ENCODE measurements at regions not wholly inside any gene's neighbourhood (a gene's known extent, or its start where the extent isn't known, plus 50 kb on each side); places are given as distances from the start of the nearest gene placed in this dataset.
"Not testable (repeated sequence)": the region's sequence is repeated elsewhere in the genome, so short reads cannot be mapped to it uniquely, and the experiment has no call there.

- no peak for DNase-seq
Observed at GRCh38 chr18:34942276-34942675, 98.9 kb upstream of the MAPRE2 start.

- DNase-seq = no peak
Observed at GRCh38 chr18:34942975-34943374, 98.2 kb upstream of the MAPRE2 start.

- no peak for DNase-seq
Observed at GRCh38 chr18:34943587-34943986, 97.6 kb upstream of the MAPRE2 start.

- no peak for DNase-seq
Observed at GRCh38 chr18:34947711-34948125, 93.5 kb upstream of the MAPRE2 start.

DNA sequence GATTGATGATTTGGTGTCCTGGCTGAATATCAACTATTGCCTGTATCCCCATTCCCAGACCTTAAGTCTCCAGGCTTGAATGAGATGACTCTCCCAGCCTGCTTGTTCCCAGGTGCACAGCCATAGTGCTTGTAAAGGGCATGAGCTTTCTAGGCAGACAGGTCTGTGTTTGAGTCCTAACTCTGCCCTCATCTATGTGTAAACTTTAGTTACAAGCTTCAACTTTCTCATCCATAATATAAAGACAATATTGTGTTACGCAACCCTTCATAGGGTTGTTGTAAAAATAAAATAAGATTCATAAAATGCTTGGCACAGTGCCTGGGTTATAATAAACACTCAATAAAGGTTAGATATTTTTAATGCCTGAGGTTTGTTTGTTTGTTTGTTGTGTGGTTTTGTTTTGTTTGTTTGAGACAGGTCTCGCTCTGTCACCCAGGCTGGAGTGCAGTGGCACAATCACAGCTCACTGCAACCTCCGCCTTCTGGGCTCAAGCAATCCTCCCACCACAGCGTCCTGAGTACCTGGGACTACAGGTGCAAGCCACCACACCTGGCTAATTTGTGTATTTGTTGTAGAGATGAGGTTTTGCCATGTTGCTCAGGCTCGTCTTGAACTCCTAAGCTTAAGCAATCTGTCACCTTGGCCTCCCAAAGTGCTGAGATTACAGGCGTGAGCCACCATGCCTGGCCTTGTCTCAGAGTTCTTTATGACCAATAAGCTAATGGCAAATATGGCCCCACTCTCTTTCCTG is 89.4 kb upstream of the MAPRE2 start:
- no peak for DNase-seq

GRCh38 chr18:34953212-34953611 is 88.0 kb upstream of the MAPRE2 start:
- DNase-seq = no peak

DNA sequence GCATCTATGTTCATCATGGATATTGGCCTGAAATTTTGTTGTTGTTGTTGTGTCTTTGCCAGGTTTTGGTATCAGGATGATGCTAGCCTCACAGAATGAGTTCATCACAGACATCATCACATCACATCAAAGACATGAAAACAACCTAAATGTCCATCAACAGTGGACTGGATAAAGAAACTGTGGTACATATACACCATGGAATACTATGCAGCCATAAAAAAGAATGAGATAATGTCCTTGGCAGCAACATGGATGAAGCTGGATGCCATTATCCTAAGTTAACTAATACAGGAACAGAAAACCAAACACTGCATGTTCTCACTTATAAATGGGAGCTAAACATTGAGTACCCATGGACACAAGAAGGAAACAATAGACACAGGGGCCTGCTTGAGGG is 85.7 kb upstream of the MAPRE2 start:
- not testable (repeated sequence) for DNase-seq

DNA sequence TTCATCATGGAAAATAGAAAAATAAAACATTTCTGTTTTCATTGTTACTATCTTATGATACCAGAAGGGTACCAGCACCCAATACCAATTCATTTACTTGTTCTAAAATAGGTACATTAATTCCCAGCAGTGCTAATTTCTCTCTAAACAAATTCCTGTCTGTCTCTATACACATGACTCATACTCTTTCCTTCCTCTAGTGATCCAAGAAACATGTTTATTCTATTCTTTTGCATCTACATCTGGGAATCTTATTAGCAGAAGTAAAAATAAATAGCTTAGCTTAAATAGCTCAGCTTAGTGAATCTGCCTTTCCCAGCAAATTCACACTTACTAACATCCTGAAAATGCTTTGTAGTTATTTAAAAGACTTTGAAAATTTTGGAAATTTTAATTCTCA is 84.5 kb upstream of the MAPRE2 start:
- no peak for DNase-seq

DNA sequence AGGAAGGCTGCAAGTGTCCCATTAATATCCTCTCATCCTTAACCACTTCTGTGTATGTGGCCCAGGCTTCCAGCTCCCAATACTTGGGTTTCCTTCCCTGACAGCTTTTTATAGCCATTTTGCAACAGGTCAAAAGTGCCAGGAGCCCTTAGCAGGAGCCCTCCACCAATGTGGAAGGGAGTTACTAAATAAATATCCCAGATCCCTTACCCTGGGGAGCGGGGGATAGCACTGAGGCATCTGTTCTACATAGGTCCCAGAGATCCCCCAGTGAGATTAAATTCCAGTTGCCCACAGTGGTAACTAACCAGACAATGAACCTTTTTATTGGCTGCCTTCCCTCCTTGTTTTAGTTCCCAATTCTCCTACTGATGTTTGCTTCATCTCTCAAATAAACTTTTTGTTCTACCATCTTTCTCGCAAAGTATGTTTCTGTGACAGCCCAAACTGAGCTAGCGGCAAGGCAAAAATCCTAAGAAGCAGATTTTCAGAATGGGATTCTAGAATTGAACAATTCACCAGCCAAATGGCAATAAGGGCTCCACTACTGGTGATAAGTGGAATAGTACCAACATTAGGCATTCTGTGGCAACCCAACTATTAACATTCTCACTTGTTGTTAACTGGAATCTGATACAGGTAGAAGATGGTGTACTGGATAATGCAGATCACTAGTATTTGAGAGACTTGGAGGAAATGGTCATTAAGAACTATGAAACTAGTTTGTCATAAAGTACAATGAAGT is 83.9 kb upstream of the MAPRE2 start:
- DNase-seq = no peak

DNA sequence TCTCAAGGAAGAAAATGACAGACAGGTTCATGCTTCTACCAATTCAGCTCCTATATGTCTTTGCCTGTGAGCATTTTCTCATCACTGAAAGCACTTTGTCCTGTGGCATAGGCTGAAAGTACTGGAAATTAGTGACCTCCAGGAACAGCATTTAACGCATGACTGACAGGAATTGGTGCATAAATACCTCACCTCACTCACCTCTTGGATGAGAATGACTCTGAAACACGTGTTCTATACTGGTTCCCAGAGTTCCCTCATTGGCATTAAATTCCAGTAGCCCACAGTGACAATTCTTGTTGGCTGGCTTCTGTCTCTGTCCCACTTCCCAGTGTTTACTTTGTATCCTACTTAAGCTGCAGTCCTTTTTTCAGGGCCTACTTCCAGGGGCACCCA is 83.4 kb upstream of the MAPRE2 start:
- no peak for DNase-seq

DNA sequence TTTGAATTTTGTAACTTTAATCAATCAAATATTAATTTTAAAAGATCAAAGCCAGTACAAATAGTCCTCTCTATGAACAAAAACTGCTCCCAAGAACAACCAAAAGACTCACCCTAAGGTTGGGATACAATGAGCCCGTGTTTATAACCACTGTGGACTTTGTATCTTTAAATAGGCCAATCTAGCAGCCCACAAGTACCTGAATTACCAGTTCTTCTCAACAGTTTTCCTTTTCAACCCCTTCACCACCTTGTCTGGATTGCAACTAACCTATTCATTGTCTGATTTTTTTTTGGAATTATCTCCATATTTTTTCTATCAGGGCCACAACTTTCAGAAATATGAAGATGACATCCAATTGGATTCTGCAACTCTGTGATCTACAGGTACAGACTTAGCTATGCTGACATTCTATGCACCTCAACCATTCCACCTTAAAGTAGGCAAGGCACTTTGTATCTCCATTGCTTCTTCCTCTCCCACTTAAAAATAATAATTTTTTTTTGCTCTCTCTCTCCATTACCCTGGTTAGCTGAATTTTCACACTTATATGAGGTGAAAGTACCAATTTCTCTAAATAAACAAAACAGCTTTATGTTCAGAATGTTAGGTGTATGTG is 81.9 kb upstream of the MAPRE2 start:
- DNase-seq = no peak

GRCh38 chr18:34959989-34960388 is 81.2 kb upstream of the MAPRE2 start:
- no peak for DNase-seq

- DNase-seq = no peak
Observed at GRCh38 chr18:34965108-34965507, 76.1 kb upstream of the MAPRE2 start.

- no peak for DNase-seq
Observed at GRCh38 chr18:34965566-34965965, 75.6 kb upstream of the MAPRE2 start.

DNA sequence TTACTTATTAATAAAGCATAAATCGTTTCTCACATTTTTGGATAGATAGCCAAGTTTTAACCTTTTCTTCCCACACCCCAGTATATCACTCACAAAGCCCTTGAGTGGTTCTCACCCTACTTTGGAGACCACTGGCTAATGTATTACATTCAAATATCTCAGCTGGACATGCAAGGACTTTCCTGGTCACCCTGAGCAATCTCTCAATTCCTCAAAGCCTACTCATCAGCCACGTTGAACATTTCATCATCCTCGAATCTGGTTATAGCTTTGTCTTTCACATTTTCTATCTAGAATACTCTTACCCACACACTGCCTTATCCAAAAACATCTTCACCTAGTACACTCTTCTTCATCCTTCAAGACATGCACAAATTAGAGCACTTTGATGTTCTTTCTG is 71.1 kb upstream of the MAPRE2 start:
- DNase-seq = no peak

- no peak for DNase-seq
Observed at GRCh38 chr18:34971313-34971712, 69.9 kb upstream of the MAPRE2 start.

DNA sequence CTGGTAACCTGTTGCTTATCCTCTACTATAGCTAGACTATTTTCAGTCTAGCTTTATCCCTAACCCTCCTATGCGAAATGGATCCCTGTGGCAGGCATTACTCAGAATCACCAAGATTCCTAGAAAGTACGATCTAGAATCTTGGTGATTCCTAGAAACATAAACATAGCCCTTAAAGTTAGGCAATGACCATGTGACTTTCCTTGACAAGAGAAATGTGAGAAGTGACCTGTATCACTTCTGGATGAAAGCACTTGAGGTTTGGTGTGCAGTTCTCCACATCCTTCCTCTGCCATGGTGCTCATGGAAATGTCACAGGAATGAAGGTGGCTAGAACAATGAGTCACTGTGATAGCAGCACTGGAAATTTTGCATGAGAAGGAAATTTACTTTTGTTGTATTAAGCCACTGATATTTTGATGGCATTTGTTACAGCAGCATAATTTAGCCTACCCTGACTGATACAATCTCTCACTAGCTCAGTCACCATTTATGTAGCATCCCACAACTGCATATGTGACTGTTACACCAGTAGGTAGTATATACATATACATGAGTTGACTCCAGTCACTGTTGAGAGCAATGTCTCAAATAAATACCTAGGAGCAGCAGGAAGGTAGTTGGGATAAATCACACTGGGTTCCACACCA is 68.3 kb upstream of the MAPRE2 start:
- DNase-seq = no peak

- no peak for DNase-seq
Observed at GRCh38 chr18:34976123-34976522, 65.1 kb upstream of the MAPRE2 start.

DNA sequence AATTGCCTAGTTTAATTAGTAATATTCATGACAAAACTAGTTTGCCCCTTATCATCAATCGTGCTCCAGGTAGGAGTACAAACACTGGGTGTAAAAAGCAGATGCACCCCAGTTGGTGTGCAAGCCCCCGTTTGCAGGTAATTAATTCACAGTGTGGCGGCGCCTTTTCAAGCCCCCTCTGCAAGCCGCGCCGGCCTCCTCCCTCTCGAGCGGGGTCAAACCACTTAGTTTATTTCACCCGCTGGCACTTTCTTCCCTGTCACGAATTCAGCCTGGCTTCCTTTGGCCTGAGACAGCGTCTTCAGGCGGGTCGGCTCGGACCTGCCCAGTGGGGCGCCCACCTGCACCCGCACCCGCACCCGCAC is 64.7 kb upstream of the MAPRE2 start:
- DNase-seq = no peak

GRCh38 chr18:34976899-34977837 is 64.0 kb upstream of the MAPRE2 start:
- peak; percentile 77 for DNase-seq

GRCh38 chr18:34977838-34978532 is 63.2 kb upstream of the MAPRE2 start:
- DNase-seq = peak; percentile 34

GRCh38 chr18:34978533-34978893 is 62.7 kb upstream of the MAPRE2 start:
- no peak for DNase-seq

Measured in NCI-H2227 treated with DMSO at 0.1 percent for 48 hours (cell line).